Loucy (cell line): ENCODE measurements at regions not wholly inside any gene's neighbourhood (a gene's known extent, or its start where the extent isn't known, plus 50 kb on each side); places are given as distances from the start of the nearest gene placed in this dataset.

Source experiments
- CTCF ChIP-seq: fragments of 200-600 bp; sonication (generic); conservative IDR thresholded peaks from 2 replicates; pipeline ENCODE4 v1.5.1; 2014; ENCODE audit warnings: mild to moderate bottlenecking, antibody characterized with exemption, low read length
- EZH2phosphoT487 ChIP-seq: fragments of 200-600 bp; IDR thresholded peaks from 2 replicates; pipeline ENCODE4 v1.6.1; 2018; ENCODE audit warnings: antibody characterized with exemption, mild to moderate bottlenecking, moderate library complexity, borderline replicate concordance

- no peak for TF ChIP-seq CTCF
- no peak for TF ChIP-seq EZH2phosphoT487
Observed at GRCh38 chr13:83077499-83077898, 804.8 kb downstream of the SLITRK1 start.
